Fibroblast of lung (primary cell): ENCODE measurements at regions not wholly inside any gene's neighbourhood (a gene's known extent, or its start where the extent isn't known, plus 50 kb on each side); places are given as distances from the start of the nearest gene placed in this dataset.

Source experiments
- DNase-seq, 2 donors: peaks; one replicate each; pipeline versions ENCODE4 v3.0.0 to v3.0.0-alpha.2; 2010; ENCODE audit warnings: low read depth in 2 of 2
- H2AFZ ChIP-seq: 2 replicates; pipeline ENCODE4 v1.5.1; 2012; ENCODE audit warnings: low read length, control low read depth, inconsistent platforms
- H3K27ac ChIP-seq: 2 replicates; pipeline ENCODE4 v1.5.1; 2011; ENCODE audit warnings: low read length, control low read depth; ENCODE audit not compliant: insufficient read depth
- H3K27me3 ChIP-seq: 2 replicates; pipeline ENCODE4 v1.5.1; 2011; ENCODE audit warnings: mild to moderate bottlenecking, low read length; ENCODE audit not compliant: control insufficient read depth, insufficient read depth
- H3K36me3 ChIP-seq: 2 replicates; pipeline ENCODE4 v1.5.1; 2011; ENCODE audit warnings: low read length; ENCODE audit not compliant: control insufficient read depth, insufficient read depth
- H3K4me1 ChIP-seq: 2 replicates; pipeline ENCODE4 v1.5.1; 2011; ENCODE audit warnings: low read length; ENCODE audit not compliant: control insufficient read depth, insufficient read depth; ENCODE audit errors: extremely low read depth
- H3K4me2 ChIP-seq: 2 replicates; pipeline ENCODE4 v1.5.1; 2011; ENCODE audit warnings: low read length, control low read depth; ENCODE audit not compliant: insufficient read depth; ENCODE audit errors: extremely low read depth
- H3K4me3 ChIP-seq, 4 experiments: fragments of 200-600 bp in 1 of 4; sonication (generic) in 1 of 4; replicated peaks in 1 of 4; 2 replicates each; pipeline ENCODE4 v1.5.1; 2011 to 2016; ENCODE audit warnings: low read length in 4 of 4, low read depth in 3 of 4, mild to moderate bottlenecking in 3 of 4, control low read depth in 2 of 4, inconsistent platforms in 1 of 4, mixed read lengths in 1 of 4; ENCODE audit not compliant: insufficient read depth in 1 of 4; ENCODE audit errors: control extremely low read depth in 1 of 4
- H3K79me2 ChIP-seq: 2 replicates; pipeline ENCODE4 v1.5.1; 2012; ENCODE audit warnings: mild to moderate bottlenecking, low read length, inconsistent platforms; ENCODE audit not compliant: control insufficient read depth, insufficient read depth
- H3K9ac ChIP-seq: 2 replicates; pipeline ENCODE4 v1.5.1; 2011; ENCODE audit warnings: mild to moderate bottlenecking, low read length, control low read depth; ENCODE audit not compliant: insufficient read depth
- H3K9me3 ChIP-seq: 2 replicates; pipeline ENCODE4 v1.5.1; 2012; ENCODE audit warnings: low read depth, low read length; ENCODE audit not compliant: control insufficient read depth, insufficient read depth
- H4K20me1 ChIP-seq: 2 replicates; pipeline ENCODE4 v1.5.1; 2011; ENCODE audit warnings: low read length; ENCODE audit not compliant: control insufficient read depth, insufficient read depth; ENCODE audit errors: extremely low read depth
- CTCF ChIP-seq, 2 donors: IDR thresholded peaks in 1 of 2; conservative IDR thresholded peaks in 1 of 2; 1 replicate in 1 of 2; 2 replicates in 1 of 2; pipeline ENCODE4 v1.5.1; 2011 to 2012; ENCODE audit warnings: low read length in 2 of 2, control low read depth in 1 of 2, inconsistent platforms in 1 of 2, low read depth in 1 of 2, mild to moderate bottlenecking in 1 of 2
- EZH2 ChIP-seq: IDR thresholded peaks from 2 replicates; pipeline ENCODE4 v1.5.1; 2012; ENCODE audit warnings: low read length, control low read depth, mild to moderate bottlenecking; ENCODE audit errors: missing control alignments

DNA sequence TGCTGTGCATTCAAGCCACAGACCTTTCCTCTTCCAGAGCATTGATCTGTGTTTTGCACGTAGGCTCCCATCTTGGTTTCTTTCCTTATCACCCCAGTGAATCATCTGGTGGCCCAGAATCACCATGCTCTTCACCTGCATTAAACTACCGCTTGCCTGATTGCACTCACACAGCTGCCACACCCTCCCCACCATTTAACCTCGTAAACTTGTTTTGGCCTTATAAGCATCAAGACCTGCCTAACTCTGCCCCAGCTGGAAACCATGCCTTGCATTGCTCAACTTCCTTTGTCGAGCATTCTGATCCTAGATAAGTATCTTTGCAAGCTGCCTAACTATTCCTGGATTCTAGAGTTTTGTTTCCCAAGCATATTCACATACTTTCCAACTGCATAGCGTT lies 369.6 kb upstream of the SEMA6A start:
- H3K9me3 ChIP-seq = no peaks in the 10 kb centered on the region
- H3K4me1 ChIP-seq = no peaks in the 10 kb centered on the region
- no peaks in the 10 kb centered on the region for H3K36me3 ChIP-seq
- no peak overlapping the region for H3K4me2 ChIP-seq
- TF ChIP-seq CTCF (conservative IDR thresholded peaks at IDR 0.05 in 1 of 2, IDR thresholded peaks at IDR 0.05 in 1 of 2; ENCODE audit: low read depth in 1 of 2, low read length in 2 of 2) (no peak), EZH2 (no peak)
- no peak overlapping the region for H3K9ac ChIP-seq
- no peak overlapping the region for H2AFZ ChIP-seq
- no peaks in the 10 kb centered on the region for H3K79me2 ChIP-seq
- H3K4me3 ChIP-seq = no peak overlapping the region
- DNase-seq = peak in 1 of 2 donors; percentile 5
- H4K20me1 ChIP-seq = no peaks in the 10 kb centered on the region
- no peaks in the 10 kb centered on the region for H3K27me3 ChIP-seq
- no peak overlapping the region for H3K27ac ChIP-seq

DNA sequence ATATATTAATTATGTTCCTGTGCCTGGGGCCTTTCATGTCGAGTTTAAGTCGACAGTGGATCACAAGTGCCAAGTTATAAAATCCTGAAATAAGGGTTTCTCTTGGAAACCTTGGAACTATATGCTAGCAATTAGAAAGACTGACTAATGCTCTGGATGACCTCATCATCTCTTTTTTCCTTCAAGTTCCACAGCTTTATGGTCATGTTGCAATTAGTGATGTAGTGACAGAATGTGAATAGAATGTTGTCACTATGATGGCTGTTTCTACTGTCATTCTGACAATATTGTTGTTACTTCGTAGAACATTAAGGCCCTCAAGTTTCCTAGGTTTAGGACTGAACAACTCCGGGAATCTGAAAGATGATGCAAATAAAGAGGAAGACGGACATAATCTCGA lies 368.0 kb upstream of the SEMA6A start:
- Histone ChIP-seq H4K20me1 (no peaks in the 10 kb centered on the region), H3K4me1 (no peaks in the 10 kb centered on the region), H3K36me3 (no peaks in the 10 kb centered on the region), H3K4me3 (no peak overlapping the region), H3K9me3 (no peaks in the 10 kb centered on the region), H2AFZ (no peak overlapping the region), H3K4me2 (no peak overlapping the region), H3K27ac (no peak overlapping the region), H3K27me3 (no peaks in the 10 kb centered on the region), H3K79me2 (no peaks in the 10 kb centered on the region), H3K9ac (no peak overlapping the region)
- TF ChIP-seq CTCF (conservative IDR thresholded peaks at IDR 0.05 in 1 of 2, IDR thresholded peaks at IDR 0.05 in 1 of 2; ENCODE audit: low read depth in 1 of 2, low read length in 2 of 2) (no peak), EZH2 (no peak)
- peak in 1 of 2 donors; percentile 6 for DNase-seq

DNA sequence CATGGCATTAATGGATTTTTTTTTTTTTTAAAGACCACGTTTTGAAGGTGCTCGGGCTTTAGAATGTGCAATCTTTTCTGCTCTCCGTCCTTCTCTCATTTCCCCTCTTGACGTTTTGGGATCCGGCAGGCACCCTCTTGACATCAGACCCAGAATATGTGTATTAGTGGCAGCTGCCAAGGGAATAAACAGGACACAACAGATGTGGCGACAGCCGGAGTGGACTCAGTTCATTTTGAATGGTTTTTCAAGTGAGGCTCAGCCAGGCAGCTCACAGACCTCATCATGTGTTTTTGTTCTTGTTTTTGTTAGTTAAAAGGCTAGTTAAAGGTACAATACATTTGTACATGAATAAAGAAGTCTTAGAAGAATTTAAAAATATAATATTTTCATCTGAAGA lies 365.0 kb upstream of the SEMA6A start:
- Histone ChIP-seq H3K27ac (no peak overlapping the region), H4K20me1 (no peaks in the 10 kb centered on the region), H3K9me3 (no peaks in the 10 kb centered on the region), H3K79me2 (no peaks in the 10 kb centered on the region), H3K4me2 (no peak overlapping the region), H2AFZ (no peak overlapping the region), H3K36me3 (no peaks in the 10 kb centered on the region), H3K27me3 (no peaks in the 10 kb centered on the region), H3K9ac (no peak overlapping the region), H3K4me1 (no peaks in the 10 kb centered on the region), H3K4me3 (no peak overlapping the region)
- no peak for DNase-seq
- no peak for TF ChIP-seq CTCF (conservative IDR thresholded peaks at IDR 0.05 in 1 of 2, IDR thresholded peaks at IDR 0.05 in 1 of 2; ENCODE audit: low read depth in 1 of 2, low read length in 2 of 2)
- no peak for TF ChIP-seq EZH2
